B cell (primary cell): ENCODE measurements at regions not wholly inside any gene's neighbourhood (a gene's known extent, or its start where the extent isn't known, plus 50 kb on each side); places are given as distances from the start of the nearest gene placed in this dataset.

ENCODE experiments used
- ATAC-seq: fragments of 200-7000 bp; cut with Tn5 transposase; one replicate; pipeline ENCODE4 v1.10.0; 2021; ENCODE audit warnings: low read depth, mild to moderate bottlenecking, moderate number of reproducible peaks, moderate library complexity
- CTCF ChIA-PET: fragments of 350-600 bp; sonication (Branson Sonifier 250); formaldehyde crosslinking; loops from one replicate; lab custom pipeline; 2021; ENCODE audit warnings: antibody characterized with exemption, inconsistent platforms; lab: Charles Lee
- POLR2A ChIA-PET: fragments of 350-600 bp; sonication (Branson Sonifier 250); formaldehyde crosslinking; loops from one replicate; lab custom pipeline; 2021; ENCODE audit warnings: antibody characterized with exemption; lab: Charles Lee
- DNase-seq: peaks from one replicate; pipeline ENCODE4 v3.0.0; 2013
- H2AFZ ChIP-seq: 2 replicates; pipeline ENCODE4 v1.6.1; 2012; ENCODE audit warnings: mild to moderate bottlenecking, low read depth, low read length; ENCODE audit not compliant: insufficient read depth, poor library complexity, severe bottlenecking
- H3K27ac ChIP-seq, 2 donors: 1 replicate in 1 of 2; 2 replicates in 1 of 2; pipeline ENCODE4 v1.5.1; 2012 to 2013; ENCODE audit warnings: low read length in 2 of 2, mild to moderate bottlenecking in 2 of 2, moderate library complexity in 1 of 2
- H3K27me3 ChIP-seq, 4 experiments: fragments of 200-600 bp in 1 of 4; sonication (generic) in 1 of 4; replicated peaks in 1 of 4; 1 replicate in 2 of 4; 2 replicates in 2 of 4; pipeline versions ENCODE4 v1.6.1 to v1.7.0; 2013 to 2016; ENCODE audit warnings: low read length in 3 of 4, mild to moderate bottlenecking in 2 of 4, mixed read lengths in 1 of 4, moderate library complexity in 1 of 4; ENCODE audit not compliant: insufficient read depth in 4 of 4, control insufficient read depth in 3 of 4; ENCODE audit errors: control extremely low read depth in 1 of 4
- H3K36me3 ChIP-seq, 2 experiments: replicated peaks in 1 of 2; 1 replicate in 1 of 2; 2 replicates in 1 of 2; pipeline versions ENCODE4 v1.6.1 to v1.7.1; 2013; ENCODE audit warnings: low read length in 1 of 2; ENCODE audit not compliant: insufficient read depth in 2 of 2, control insufficient read depth in 1 of 2; ENCODE audit errors: control extremely low read depth in 1 of 2, extremely low read depth in 1 of 2
- H3K4me1 ChIP-seq, 2 donors: fragments of 200-600 bp in 1 of 2; sonication (generic) in 1 of 2; 1 replicate in 1 of 2; 2 replicates in 1 of 2; pipeline versions ENCODE4 v1.5.1 to v1.6.1; 2013 to 2017; ENCODE audit warnings: low read length in 2 of 2; ENCODE audit not compliant: control insufficient read depth in 2 of 2, insufficient read depth in 2 of 2
- H3K4me2 ChIP-seq: replicated peaks from 2 replicates; pipeline ENCODE3; 2012; ENCODE audit warnings: mild to moderate bottlenecking, low read depth, low read length; ENCODE audit not compliant: poor library complexity, severe bottlenecking
- H3K4me3 ChIP-seq, 5 experiments: fragments of 200-600 bp in 1 of 5; sonication (generic) in 1 of 5; 1 replicate in 3 of 5; 2 replicates in 2 of 5; pipeline versions ENCODE4 v1.5.1 to v1.7.0; 2011 to 2016; ENCODE audit warnings: low read length in 4 of 5, mild to moderate bottlenecking in 4 of 5, low read depth in 2 of 5, control low read depth in 1 of 5, moderate library complexity in 1 of 5; ENCODE audit not compliant: insufficient read depth in 1 of 5; ENCODE audit errors: control extremely low read depth in 1 of 5, extremely low read depth in 1 of 5
- H3K79me2 ChIP-seq: fragments of 200-600 bp; sonication (generic); one replicate; pipeline ENCODE4 v1.6.0; 2016; ENCODE audit warnings: low read length; ENCODE audit not compliant: control insufficient read depth, insufficient read depth
- H3K9ac ChIP-seq: fragments of 200-600 bp; sonication (generic); 2 replicates; pipeline ENCODE4 v1.6.1; 2017; ENCODE audit warnings: mild to moderate bottlenecking, low read length, moderate library complexity
- H3K9me3 ChIP-seq, 3 donors: one replicate each; pipeline versions ENCODE4 v1.6.1 to v1.7.1; 2013; ENCODE audit warnings: low read length in 2 of 3; ENCODE audit not compliant: control insufficient read depth in 2 of 3, insufficient read depth in 1 of 3; ENCODE audit errors: control extremely low read depth in 1 of 3
- H4K20me1 ChIP-seq: 2 replicates; pipeline ENCODE4 v1.6.0; 2012; ENCODE audit warnings: mild to moderate bottlenecking, low read length; ENCODE audit not compliant: insufficient read depth, control insufficient read depth, poor library complexity, severe bottlenecking
- H3K27ac Mint-ChIP-seq: one replicate; pipeline ENCODE4 v1.8.0; 2021; ENCODE audit warnings: mixed read lengths
- H3K27me3 Mint-ChIP-seq: one replicate; pipeline ENCODE4 v1.8.0; 2021; ENCODE audit warnings: mixed read lengths
- H3K4me1 Mint-ChIP-seq: one replicate; pipeline ENCODE4 v1.8.0; 2021; ENCODE audit warnings: mixed read lengths
- H3K4me3 Mint-ChIP-seq: one replicate; pipeline ENCODE4 v1.8.0; 2021; ENCODE audit warnings: mixed read lengths
- H3K9me3 Mint-ChIP-seq: one replicate; pipeline ENCODE4 v1.8.0; 2022; ENCODE audit warnings: mixed read lengths; ENCODE audit not compliant: insufficient read depth
- EZH2 ChIP-seq: IDR thresholded peaks from 2 replicates; pipeline ENCODE4 v1.6.1; 2012; ENCODE audit warnings: borderline replicate concordance, low read depth, mild to moderate bottlenecking, moderate library complexity, low read length; ENCODE audit not compliant: insufficient read depth, poor library complexity, severe bottlenecking
- WGBS: methylation state at CpG from one replicate; pipeline ENCODE4 v1.1.5; 2013; ENCODE audit warnings: missing lambda C conversion rate; ENCODE audit not compliant: insufficient coverage; 5-methylcytosine and 5-hydroxymethylcytosine counted together
- intact Hi-C: fragments of 100-400 bp; cut with micrococcal nuclease; formaldehyde crosslinking; loops from one replicate; pipeline ENCODE4 v1.10.0; 2022
- TF ChIP-seq, protein P1 (sequence below): fragments of 200-600 bp; IDR thresholded peaks from one replicate; pipeline ENCODE4 v1.8.0; 2022; ENCODE audit warnings: antibody characterized with exemption, mild to moderate bottlenecking

DNA sequence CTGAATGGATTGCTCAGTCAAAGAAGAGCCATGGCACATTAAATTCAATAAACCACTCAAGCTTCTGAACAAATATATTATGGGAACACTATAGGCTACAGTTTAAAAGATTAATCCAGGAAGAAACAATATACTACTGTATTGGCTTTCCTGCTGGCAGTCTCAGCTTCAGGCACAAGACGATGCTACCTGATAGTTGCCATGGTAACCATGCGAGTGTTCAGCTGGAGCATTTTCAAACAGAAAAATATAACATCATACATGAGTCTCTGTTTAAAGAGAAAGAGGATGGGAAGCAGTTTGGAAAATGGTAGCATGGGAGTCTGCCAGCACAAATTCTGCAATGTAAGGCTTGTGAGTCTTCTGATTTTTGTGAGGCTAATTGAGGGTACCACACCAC, 65.9 kb upstream of the CPO start:
- Mint-ChIP-seq H3K4me3 (no peak overlapping the region), H3K9me3 (no peaks in the 10 kb centered on the region), H3K27ac (no peak overlapping the region), H3K4me1 (no peaks in the 10 kb centered on the region), H3K27me3 (peaks cover 5% of the 10 kb centered on the region)
- no peaks in the 10 kb centered on the region for H3K4me1 ChIP-seq
- no peaks in the 10 kb centered on the region for H3K9me3 ChIP-seq
- no peak overlapping the region for H3K4me2 ChIP-seq
- ChIA-PET POLR2A (no interaction called here), CTCF (no interaction called here)
- H2AFZ ChIP-seq, result no peak overlapping the region
- no peak overlapping the region for H3K4me3 ChIP-seq
- H3K27ac ChIP-seq, result no peak overlapping the region
- no peaks in the 10 kb centered on the region for H3K36me3 ChIP-seq
- intact Hi-C loops, result no loop called here
- H4K20me1 ChIP-seq, result no peaks in the 10 kb centered on the region
- ATAC-seq (no peak), DNase-seq (no peak)
- TF ChIP-seq EZH2, result no peak
- TF ChIP-seq, protein P1, sequence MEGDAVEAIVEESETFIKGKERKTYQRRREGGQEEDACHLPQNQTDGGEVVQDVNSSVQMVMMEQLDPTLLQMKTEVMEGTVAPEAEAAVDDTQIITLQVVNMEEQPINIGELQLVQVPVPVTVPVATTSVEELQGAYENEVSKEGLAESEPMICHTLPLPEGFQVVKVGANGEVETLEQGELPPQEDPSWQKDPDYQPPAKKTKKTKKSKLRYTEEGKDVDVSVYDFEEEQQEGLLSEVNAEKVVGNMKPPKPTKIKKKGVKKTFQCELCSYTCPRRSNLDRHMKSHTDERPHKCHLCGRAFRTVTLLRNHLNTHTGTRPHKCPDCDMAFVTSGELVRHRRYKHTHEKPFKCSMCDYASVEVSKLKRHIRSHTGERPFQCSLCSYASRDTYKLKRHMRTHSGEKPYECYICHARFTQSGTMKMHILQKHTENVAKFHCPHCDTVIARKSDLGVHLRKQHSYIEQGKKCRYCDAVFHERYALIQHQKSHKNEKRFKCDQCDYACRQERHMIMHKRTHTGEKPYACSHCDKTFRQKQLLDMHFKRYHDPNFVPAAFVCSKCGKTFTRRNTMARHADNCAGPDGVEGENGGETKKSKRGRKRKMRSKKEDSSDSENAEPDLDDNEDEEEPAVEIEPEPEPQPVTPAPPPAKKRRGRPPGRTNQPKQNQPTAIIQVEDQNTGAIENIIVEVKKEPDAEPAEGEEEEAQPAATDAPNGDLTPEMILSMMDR, result no peak
- no peaks in the 10 kb centered on the region for H3K27me3 ChIP-seq
- H3K9ac ChIP-seq, result no peak overlapping the region
- H3K79me2 ChIP-seq, result no peaks in the 10 kb centered on the region
- no CpG with 5 or more reads among the region's 2 CpGs for WGBS

DNA sequence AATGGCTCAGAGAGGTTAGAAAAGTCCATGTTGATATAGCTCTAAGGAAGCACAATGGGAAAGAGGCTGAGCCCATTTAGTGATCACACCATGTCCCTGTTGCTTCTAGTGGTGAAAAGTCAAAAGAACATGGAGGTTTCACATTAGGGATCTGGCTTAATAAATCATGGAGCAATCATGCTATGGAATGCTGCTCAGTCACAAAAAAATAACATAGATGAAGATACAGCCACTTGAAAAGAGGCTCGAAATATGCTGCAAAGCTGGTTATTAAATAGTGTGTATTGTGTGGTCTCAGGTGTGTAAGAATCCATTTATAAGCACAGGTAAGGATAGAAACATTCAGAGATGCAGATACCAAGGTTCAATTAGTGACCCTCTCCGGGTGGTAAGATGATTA, 63.6 kb upstream of the CPO start:
- no peaks in the 10 kb centered on the region for H3K4me1 Mint-ChIP-seq
- TF ChIP-seq, protein P1, result no peak
- TF ChIP-seq EZH2, result no peak
- CTCF ChIA-PET, result no interaction called here
- Histone ChIP-seq H3K27me3 (no peaks in the 10 kb centered on the region), H4K20me1 (no peaks in the 10 kb centered on the region), H3K79me2 (no peaks in the 10 kb centered on the region), H3K4me2 (no peak overlapping the region), H3K4me1 (no peaks in the 10 kb centered on the region), H3K4me3 (no peak overlapping the region), H2AFZ (no peak overlapping the region), H3K9me3 (no peaks in the 10 kb centered on the region), H3K9ac (no peak overlapping the region), H3K36me3 (no peaks in the 10 kb centered on the region), H3K27ac (no peak overlapping the region)
- no CpG with 5 or more reads among the region's 2 CpGs for WGBS
- H3K9me3 Mint-ChIP-seq, result no peaks in the 10 kb centered on the region
- no peak for DNase-seq
- intact Hi-C loops, result no loop called here
- no peak overlapping the region for H3K4me3 Mint-ChIP-seq
- no peak for ATAC-seq
- H3K27me3 Mint-ChIP-seq, result peaks cover 5% of the 10 kb centered on the region
- no peak overlapping the region for H3K27ac Mint-ChIP-seq
- POLR2A ChIA-PET, result no interaction called here
